ENCODE measurements at regions not wholly inside any gene's neighbourhood (a gene's known extent, or its start where the extent isn't known, plus 50 kb on each side); places are given as distances from the start of the nearest gene placed in this dataset.
A peak's percentile ranks its signal among the peaks of the same experiment; 100 is the strongest.

- no peak for TF ChIP-seq CTCF (conservative IDR thresholded peaks at IDR 0.05; ENCODE audit: low read depth in 2 of 2)
Measured at GRCh38 chr12:70033310-70033709, 208.3 kb downstream of the MYRFL start (continued).

GRCh38 chr12:70040141-70040540, 203.1 kb upstream of the CNOT2 start:
- no peaks in the 10 kb centered on the region for H3K4me1 Mint-ChIP-seq
- DNase-seq (ENCODE audit: low spot score): no peak
- no peak for ATAC-seq
- Histone ChIP-seq H3K4me2 (no peak overlapping the region), H2AFZ (no peak overlapping the region), H3K4me3 (no peak overlapping the region), H3F3A (replicated peaks; ENCODE audit: low read depth) (no peaks in the 10 kb centered on the region), H3K27ac (ENCODE audit: low read depth) (no peak overlapping the region), H3K4me1 (ENCODE audit: insufficient read depth) (no peaks in the 10 kb centered on the region), H3K27me3 (ENCODE audit: insufficient read depth) (no peaks in the 10 kb centered on the region), H4K20me1 (replicated peaks; ENCODE audit: insufficient read depth) (no peaks in the 10 kb centered on the region), H3K9me2 (ENCODE audit: insufficient read depth) (no peaks in the 10 kb centered on the region), H3K36me3 (ENCODE audit: insufficient read depth) (no peaks in the 10 kb centered on the region), H3K79me2 (replicated peaks; ENCODE audit: insufficient read depth) (no peaks in the 10 kb centered on the region)
- no peak overlapping the region for H3K27ac Mint-ChIP-seq
- no peaks in the 10 kb centered on the region for H3K36me3 Mint-ChIP-seq (ENCODE audit: low read depth)
- H3K9me3 Mint-ChIP-seq: no peaks in the 10 kb centered on the region
- TF ChIP-seq ZNF331 (CRISPR knock-in tag; IDR thresholded peaks at IDR 0.05; ENCODE audit: low read depth) (no peak), EZH2phosphoT487 (IDR thresholded peaks at IDR 0.05; ENCODE audit: unreplicated experiment) (no peak), REST (IDR thresholded peaks at IDR 0.05; ENCODE audit: unreplicated experiment) (no peak), ZNF114 (CRISPR knock-in tag; IDR thresholded peaks at IDR 0.05) (no peak)
- H3K27me3 Mint-ChIP-seq (ENCODE audit: insufficient read depth, low read depth, poor library complexity): no peaks in the 10 kb centered on the region
- H3K4me3 Mint-ChIP-seq: no peak overlapping the region; the same call in 2 of the 3 replicates

GRCh38 chr12:70042675-70043074, 200.6 kb upstream of the CNOT2 start:
- no peak for DNase-seq (ENCODE audit: low spot score)
- Mint-ChIP-seq H3K9me3 (no peaks in the 10 kb centered on the region), H3K4me1 (no peaks in the 10 kb centered on the region), H3K4me3 (no peak overlapping the region), H3K27ac (no peak overlapping the region), H3K36me3 (ENCODE audit: low read depth) (no peaks in the 10 kb centered on the region), H3K27me3 (ENCODE audit: insufficient read depth, low read depth, poor library complexity) (no peaks in the 10 kb centered on the region)
- H3K4me3 ChIP-seq: no peak overlapping the region
- ATAC-seq: no peak
- no peaks in the 10 kb centered on the region for H3K36me3 ChIP-seq (ENCODE audit: insufficient read depth)
- no peaks in the 10 kb centered on the region for H3K27me3 ChIP-seq (ENCODE audit: insufficient read depth)
- TF ChIP-seq ZNF462 (CRISPR knock-in tag; IDR thresholded peaks at IDR 0.05) (no peak), ETS1 (IDR thresholded peaks at IDR 0.05) (no peak), ZNF331 (CRISPR knock-in tag; IDR thresholded peaks at IDR 0.05; ENCODE audit: low read depth) (no peak)
- no peak overlapping the region for H3K27ac ChIP-seq (ENCODE audit: low read depth)
- H2AFZ ChIP-seq: 0 out of 2 replicates have a peak overlapping the region, but pooled peaks have one; percentile 3
- no peaks in the 10 kb centered on the region for H4K20me1 ChIP-seq (replicated peaks; ENCODE audit: insufficient read depth)
- no peaks in the 10 kb centered on the region for H3K9me2 ChIP-seq (ENCODE audit: insufficient read depth)
- H3K4me1 ChIP-seq (ENCODE audit: insufficient read depth): no peaks in the 10 kb centered on the region
- no peaks in the 10 kb centered on the region for H3K79me2 ChIP-seq (replicated peaks; ENCODE audit: insufficient read depth)
- no peaks in the 10 kb centered on the region for H3F3A ChIP-seq (replicated peaks; ENCODE audit: low read depth)
- no peak overlapping the region for H3K4me2 ChIP-seq
